ENCODE measurements at regions not wholly inside any gene's neighbourhood (a gene's known extent, or its start where the extent isn't known, plus 50 kb on each side); places are given as distances from the start of the nearest gene placed in this dataset.

DNA sequence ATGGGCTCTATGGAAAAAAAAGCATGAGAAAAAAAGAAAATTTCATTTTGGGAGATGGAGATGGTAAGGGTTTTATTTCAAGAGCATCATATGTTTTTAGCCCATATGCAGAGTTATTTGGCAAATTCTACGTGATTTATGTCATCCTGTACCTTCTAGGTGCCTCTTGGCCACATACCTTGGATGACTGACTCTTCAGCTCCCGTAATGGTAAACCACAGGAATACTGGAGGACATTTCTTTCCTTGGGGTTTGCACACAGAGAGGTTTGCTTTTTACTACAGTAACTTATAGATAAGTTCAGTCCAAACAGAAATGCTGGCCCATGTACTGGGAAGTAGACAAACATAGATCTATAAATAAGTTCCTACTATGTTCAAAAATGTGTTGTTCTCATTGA is 132.2 kb downstream of the SH3BGRL2 start:
- no peak for DNase-seq

- no peak for DNase-seq
Observed at GRCh38 chr6:79762370-79762769, 131.2 kb downstream of the SH3BGRL2 start.

GRCh38 chr6:79756496-79756895 is 125.4 kb downstream of the SH3BGRL2 start:
- DNase-seq: no peak

- DNase-seq: no peak
Observed at GRCh38 chr6:79755967-79756366, 124.8 kb downstream of the SH3BGRL2 start.
